ENCODE measurements at regions not wholly inside any gene's neighbourhood (a gene's known extent, or its start where the extent isn't known, plus 50 kb on each side); places are given as distances from the start of the nearest gene placed in this dataset.

DNA sequence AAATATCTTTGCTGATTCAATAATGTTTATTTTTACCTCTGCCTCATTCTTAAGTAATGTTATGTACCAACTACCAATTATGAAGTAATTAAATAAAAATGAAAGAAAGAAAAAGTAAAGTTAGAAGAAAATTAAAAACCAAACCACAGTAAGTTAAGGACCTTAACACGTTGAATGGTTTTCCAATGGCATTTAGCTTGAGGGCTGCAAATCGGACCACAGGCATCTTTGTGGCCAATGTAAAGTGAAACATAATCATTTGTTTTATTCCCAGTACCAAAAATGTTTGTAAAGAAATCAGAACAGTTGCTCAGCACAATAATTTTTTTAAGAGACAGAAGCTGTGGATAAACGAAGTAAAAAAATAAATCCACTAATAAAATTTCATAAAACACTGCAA is 1455.5 kb upstream of the ZEB2 start:
- TF ChIP-seq, protein P1, sequence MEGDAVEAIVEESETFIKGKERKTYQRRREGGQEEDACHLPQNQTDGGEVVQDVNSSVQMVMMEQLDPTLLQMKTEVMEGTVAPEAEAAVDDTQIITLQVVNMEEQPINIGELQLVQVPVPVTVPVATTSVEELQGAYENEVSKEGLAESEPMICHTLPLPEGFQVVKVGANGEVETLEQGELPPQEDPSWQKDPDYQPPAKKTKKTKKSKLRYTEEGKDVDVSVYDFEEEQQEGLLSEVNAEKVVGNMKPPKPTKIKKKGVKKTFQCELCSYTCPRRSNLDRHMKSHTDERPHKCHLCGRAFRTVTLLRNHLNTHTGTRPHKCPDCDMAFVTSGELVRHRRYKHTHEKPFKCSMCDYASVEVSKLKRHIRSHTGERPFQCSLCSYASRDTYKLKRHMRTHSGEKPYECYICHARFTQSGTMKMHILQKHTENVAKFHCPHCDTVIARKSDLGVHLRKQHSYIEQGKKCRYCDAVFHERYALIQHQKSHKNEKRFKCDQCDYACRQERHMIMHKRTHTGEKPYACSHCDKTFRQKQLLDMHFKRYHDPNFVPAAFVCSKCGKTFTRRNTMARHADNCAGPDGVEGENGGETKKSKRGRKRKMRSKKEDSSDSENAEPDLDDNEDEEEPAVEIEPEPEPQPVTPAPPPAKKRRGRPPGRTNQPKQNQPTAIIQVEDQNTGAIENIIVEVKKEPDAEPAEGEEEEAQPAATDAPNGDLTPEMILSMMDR (conservative IDR thresholded peaks at IDR 0.05 in 1 of 2, IDR thresholded peaks at IDR 0.05 in 1 of 2; ENCODE audit: low read depth in 1 of 2, low read length in 2 of 2): no peak
- no peak for TF ChIP-seq EZH2 (IDR thresholded peaks at IDR 0.05; ENCODE audit: low read length, missing control alignments)

Measured in fibroblast of lung (primary cell).